ELF-1 (cell line): ENCODE measurements at regions not wholly inside any gene's neighbourhood (a gene's known extent, or its start where the extent isn't known, plus 50 kb on each side); places are given as distances from the start of the nearest gene placed in this dataset.

Source experiments
- DNase-seq: peaks from one replicate; pipeline ENCODE4 v3.0.0-alpha.2; 2016; ENCODE audit warnings: low read depth, low spot score

DNA sequence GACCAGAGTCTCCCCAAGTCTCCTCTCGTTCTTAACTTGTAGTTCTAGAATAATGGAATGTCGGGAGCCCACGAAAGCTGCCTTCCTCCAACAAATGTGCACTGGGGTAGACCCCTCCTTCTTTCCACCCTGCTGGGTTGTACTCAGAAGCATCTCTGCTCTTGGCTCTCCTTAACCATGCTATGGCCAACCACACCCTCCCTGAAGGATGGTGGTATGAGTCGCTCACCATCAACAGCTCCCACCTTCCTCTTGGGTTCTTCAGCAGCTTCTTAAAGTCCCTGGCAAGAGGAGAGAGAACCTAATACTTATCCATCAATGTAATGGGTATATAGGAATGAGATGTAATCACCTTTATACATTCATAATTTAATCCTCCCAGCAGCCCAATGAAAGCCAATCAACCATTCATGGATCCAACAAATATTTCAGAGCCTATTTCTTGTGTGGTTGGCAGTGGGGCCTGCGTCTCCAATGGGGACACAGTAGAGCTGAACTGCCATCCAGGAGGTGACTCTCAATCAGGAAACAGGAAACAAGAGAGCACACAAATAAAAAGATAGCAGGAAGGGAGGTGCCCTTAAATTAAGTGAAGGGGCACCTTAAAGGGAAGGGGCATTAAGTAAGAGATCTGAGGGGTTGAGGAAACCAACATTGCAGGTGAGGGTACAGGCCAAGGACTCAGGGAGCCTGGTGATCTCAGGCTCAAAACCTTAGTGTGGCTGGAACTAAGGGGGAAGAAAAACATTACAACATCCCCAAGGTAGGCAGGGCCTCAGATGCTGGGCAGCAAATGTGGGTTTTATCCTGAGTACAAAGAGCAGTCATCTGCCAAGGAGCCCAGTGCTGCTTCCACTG lies 64.4 kb upstream of the ETS2 start:
- DNase-seq = no peak

- DNase-seq = no peak
Measured at GRCh38 chr21:38741950-38742256, 63.8 kb upstream of the ETS2 start.

DNA sequence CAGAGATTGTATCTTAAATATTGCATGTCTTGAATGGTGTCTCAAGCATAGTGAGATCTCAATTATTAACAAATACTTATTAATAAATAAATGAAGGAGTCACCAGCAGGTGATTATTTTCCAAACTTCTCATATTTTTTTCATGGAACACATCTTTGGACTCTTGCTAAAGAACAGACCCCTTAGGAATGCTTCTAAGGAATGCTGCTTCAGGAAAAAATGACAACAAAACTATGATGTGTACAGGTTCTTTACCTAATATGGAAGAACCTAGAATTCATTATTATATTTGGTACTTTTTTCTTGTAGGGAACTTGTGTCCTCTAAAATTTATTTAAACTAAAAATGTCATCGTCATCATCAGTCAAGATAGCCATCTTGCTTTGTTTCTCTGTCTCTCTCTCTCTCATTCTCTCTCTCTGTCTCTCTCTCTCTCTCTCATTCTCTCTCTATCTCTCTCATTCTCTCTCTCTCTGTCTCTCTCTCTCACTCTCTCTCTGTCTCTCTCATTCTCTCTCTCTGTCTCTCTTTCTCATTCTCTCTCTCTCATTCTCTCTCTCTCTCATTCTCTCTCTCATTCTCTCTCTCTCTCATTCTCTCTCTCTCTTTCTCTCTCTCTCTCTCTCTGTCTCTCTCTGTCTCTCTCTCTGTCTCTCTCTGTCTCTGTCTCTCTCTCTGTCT lies 63.0 kb upstream of the ETS2 start:
- no peak for DNase-seq

GRCh38 chr21:38743772-38744529 lies 61.8 kb upstream of the ETS2 start:
- DNase-seq = no peak

- DNase-seq = no peak
Measured at GRCh38 chr21:38744861-38745260, 60.9 kb upstream of the ETS2 start.

DNA sequence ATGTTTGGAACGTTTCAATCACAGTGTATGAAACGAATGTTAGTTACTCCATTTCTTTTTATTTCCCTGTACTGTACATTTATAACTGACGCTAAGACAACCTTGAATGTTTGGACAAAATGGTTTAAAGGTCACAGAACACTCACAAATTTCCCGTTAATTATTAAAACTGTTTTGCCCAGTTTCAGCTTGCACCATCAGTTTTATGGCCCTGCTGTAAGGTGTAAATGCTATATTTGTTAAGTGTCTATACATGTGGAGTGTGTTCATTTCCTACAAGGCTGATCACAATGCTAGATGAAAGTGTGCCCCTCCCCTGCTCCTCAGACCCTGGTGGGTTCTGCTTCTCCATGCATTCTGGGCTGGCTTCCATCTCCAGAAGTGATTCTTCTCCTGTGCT lies 57.9 kb upstream of the ETS2 start:
- no peak for DNase-seq

GRCh38 chr21:38751379-38752050 lies 54.2 kb upstream of the ETS2 start:
- DNase-seq = no peak

DNA sequence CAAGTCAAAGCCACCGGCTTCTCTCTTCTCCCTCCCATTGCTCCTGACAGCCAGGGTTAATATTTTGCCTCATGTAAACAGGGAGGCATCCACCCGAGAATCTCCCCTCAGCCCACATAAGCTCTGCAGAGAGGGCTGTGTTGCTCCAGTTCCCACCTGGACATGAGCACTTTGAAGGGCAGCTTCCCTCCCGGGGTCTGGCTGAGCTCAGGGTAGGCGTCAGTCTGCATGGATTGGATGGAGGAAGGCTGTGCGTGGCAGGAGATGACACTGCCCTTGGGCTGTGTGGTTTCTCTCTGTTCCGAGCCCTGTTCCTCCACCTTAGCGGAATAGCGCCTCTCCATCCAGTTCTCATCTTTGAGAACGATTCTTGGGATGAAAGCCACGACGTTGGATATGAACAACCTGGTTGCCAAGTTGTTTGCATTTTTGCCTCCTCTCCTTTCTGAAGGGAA lies 53.7 kb upstream of the ETS2 start:
- DNase-seq = no peak

DNA sequence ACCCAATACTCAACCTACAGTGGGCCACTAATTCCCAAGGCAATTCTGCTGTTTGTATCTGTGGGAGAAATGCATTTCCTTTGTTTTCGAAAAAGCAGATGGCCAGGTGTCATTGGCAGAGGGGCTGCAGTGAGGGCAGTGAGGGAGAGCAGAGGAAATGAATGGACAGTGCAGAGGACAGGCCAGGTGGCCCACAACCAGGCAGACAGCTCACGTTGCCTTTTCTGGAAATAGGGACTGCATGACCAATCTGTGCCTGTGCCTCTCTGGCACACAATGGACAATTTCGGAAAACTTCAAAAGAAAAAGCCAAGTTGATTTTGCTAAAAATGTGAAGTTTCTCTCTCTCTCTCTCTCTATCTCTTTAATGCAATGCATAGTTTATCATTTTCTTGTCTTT lies 52.6 kb upstream of the ETS2 start:
- no peak for DNase-seq

DNA sequence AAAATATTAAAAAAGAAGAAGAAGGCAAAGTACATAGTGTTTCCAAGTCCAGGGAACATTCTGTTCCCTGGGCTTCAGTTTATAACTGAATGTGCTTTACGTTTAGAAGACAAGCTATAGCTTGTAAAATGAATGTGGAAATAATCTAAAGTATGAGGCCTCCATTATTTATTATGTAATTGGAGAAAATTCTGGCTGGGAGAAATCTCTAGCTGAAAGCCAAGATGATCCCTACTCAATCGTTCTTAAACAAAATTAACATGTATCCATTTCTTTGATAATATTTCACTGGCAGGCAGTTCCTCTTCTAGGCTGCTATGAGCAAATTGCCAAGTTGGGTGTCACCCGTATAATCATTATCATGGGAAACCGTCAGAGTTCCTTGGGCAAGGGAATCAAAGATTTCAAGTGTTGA lies 52.2 kb upstream of the ETS2 start:
- no peak for DNase-seq
